Naive thymus-derived CD4-positive, alpha-beta T cell (primary cell): ENCODE measurements at regions not wholly inside any gene's neighbourhood (a gene's known extent, or its start where the extent isn't known, plus 50 kb on each side); places are given as distances from the start of the nearest gene placed in this dataset.
"Not testable (repeated sequence)": the region's sequence is repeated elsewhere in the genome, so short reads cannot be mapped to it uniquely, and the experiment has no call there.

Experiments used
- ATAC-seq: fragments of 150-1000 bp; cut with Tn5 transposase; 2 replicates; pipeline ENCODE4 v1.10.0; 2021; ENCODE audit warnings: mild to moderate bottlenecking, moderate library complexity
- CTCF ChIA-PET: fragments of 350-600 bp; sonication (Branson Sonifier 250); formaldehyde crosslinking; loops from one replicate; lab custom pipeline; 2021; ENCODE audit warnings: antibody characterized with exemption; lab: Charles Lee
- POLR2A ChIA-PET: fragments of 350-600 bp; sonication (Branson Sonifier 250); formaldehyde crosslinking; loops from one replicate; lab custom pipeline; 2021; ENCODE audit warnings: antibody characterized with exemption, inconsistent platforms; lab: Charles Lee
- DNase-seq, 9 donors: peaks; one replicate each; pipeline versions ENCODE4 v3.0.0 to v3.0.0-alpha.2; 2020 to 2022; ENCODE audit warnings: mixed read lengths in 1 of 9
- H3K27ac ChIP-seq: one replicate; pipeline ENCODE4 v1.7.0; 2013; ENCODE audit warnings: mild to moderate bottlenecking, low read depth, low read length, moderate library complexity
- H3K27me3 ChIP-seq, 2 donors: one replicate each; pipeline ENCODE4 v1.7.0; 2013; ENCODE audit warnings: low read length in 2 of 2, mild to moderate bottlenecking in 2 of 2, moderate library complexity in 2 of 2; ENCODE audit not compliant: control insufficient read depth in 2 of 2, insufficient read depth in 2 of 2
- H3K36me3 ChIP-seq, 3 experiments: 1 replicate in 2 of 3; 2 replicates in 1 of 3; pipeline ENCODE4 v1.7.0; 2013; ENCODE audit warnings: low read length in 3 of 3, mild to moderate bottlenecking in 3 of 3, moderate library complexity in 1 of 3; ENCODE audit not compliant: insufficient read depth in 3 of 3, control insufficient read depth in 2 of 3
- H3K4me1 ChIP-seq, 2 donors: one replicate each; pipeline ENCODE4 v1.7.0; 2013; ENCODE audit warnings: low read length in 2 of 2, mild to moderate bottlenecking in 2 of 2, moderate library complexity in 1 of 2; ENCODE audit not compliant: control insufficient read depth in 2 of 2, insufficient read depth in 2 of 2
- H3K4me3 ChIP-seq: 2 replicates; pipeline ENCODE4 v1.7.0; 2013; ENCODE audit warnings: mild to moderate bottlenecking, low read length
- H3K9me3 ChIP-seq, 3 experiments: 1 replicate in 2 of 3; 2 replicates in 1 of 3; pipeline ENCODE4 v1.7.0; 2013; ENCODE audit warnings: low read length in 3 of 3; ENCODE audit not compliant: control insufficient read depth in 2 of 3
- H3K27ac Mint-ChIP-seq, 9 donors: one replicate each; pipeline ENCODE4 v1.8.0; 2020 to 2022; ENCODE audit warnings: mixed read lengths in 9 of 9, mild to moderate bottlenecking in 8 of 9, moderate library complexity in 5 of 9, inconsistent platforms in 2 of 9
- H3K27me3 Mint-ChIP-seq, 5 donors: one replicate each; pipeline ENCODE4 v1.8.0; 2021 to 2022; ENCODE audit warnings: mixed read lengths in 5 of 5, mild to moderate bottlenecking in 1 of 5
- H3K36me3 Mint-ChIP-seq, 5 donors: one replicate each; pipeline ENCODE4 v1.8.0; 2020 to 2022; ENCODE audit warnings: mixed read lengths in 5 of 5, mild to moderate bottlenecking in 3 of 5, inconsistent platforms in 1 of 5
- H3K4me1 Mint-ChIP-seq, 7 donors: one replicate each; pipeline ENCODE4 v1.8.0; 2020 to 2022; ENCODE audit warnings: mixed read lengths in 7 of 7, mild to moderate bottlenecking in 3 of 7, inconsistent platforms in 1 of 7
- H3K4me3 Mint-ChIP-seq, 10 donors: one replicate each; pipeline ENCODE4 v1.8.0; 2020 to 2022; ENCODE audit warnings: mild to moderate bottlenecking in 10 of 10, mixed read lengths in 10 of 10, moderate library complexity in 6 of 10, inconsistent platforms in 2 of 10
- H3K9me3 Mint-ChIP-seq, 11 donors: one replicate each; pipeline ENCODE4 v1.8.0; 2020 to 2022; ENCODE audit warnings: mixed read lengths in 11 of 11, mild to moderate bottlenecking in 4 of 11, inconsistent platforms in 1 of 11, moderate library complexity in 1 of 11
- intact Hi-C, 2 donors: fragments of 100-400 bp; cut with micrococcal nuclease; formaldehyde crosslinking; loops; one replicate each; pipeline ENCODE4 v1.15.1; 2023

DNA sequence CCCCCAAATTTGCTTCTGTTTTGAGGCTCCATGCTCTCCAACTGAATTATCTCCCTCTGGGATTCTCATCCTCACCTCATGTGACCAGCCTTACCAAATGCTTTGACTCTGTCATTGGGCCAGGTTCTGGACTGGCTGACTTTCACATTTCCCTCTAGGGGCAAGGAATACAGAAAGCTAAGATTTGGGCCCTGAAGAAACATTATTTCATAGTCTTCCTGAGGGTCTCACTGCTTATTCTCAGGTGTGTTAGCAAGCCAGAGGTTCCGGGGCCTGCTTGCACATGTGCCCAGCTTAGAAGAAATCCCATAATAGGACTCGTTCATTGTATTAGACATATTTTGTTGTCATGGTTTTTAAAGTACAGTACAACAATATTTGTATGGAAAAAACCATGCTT lies 62.6 kb upstream of the TEX13D start:
- no peaks in the 10 kb centered on the region for H3K36me3 ChIP-seq
- POLR2A ChIA-PET, result no interaction called here
- no peak overlapping the region for H3K4me3 ChIP-seq
- H3K4me1 ChIP-seq, result peaks cover 0 to 20% of the 10 kb centered on the region in 2 donors
- Mint-ChIP-seq H3K27ac (no peak overlapping the region), H3K36me3 (no peaks in the 10 kb centered on the region), H3K9me3 (no peaks in the 10 kb centered on the region), H3K4me3 (no peak overlapping the region), H3K4me1 (peaks cover 0 to 13% (median 0%) of the 10 kb centered on the region in 7 donors), H3K27me3 (no peaks in the 10 kb centered on the region)
- H3K27me3 ChIP-seq, result no peaks in the 10 kb centered on the region
- CTCF ChIA-PET, result no interaction called here
- intact Hi-C loops, result loop anchor here in 1 of 2 donors (5.0 kb wide), 1 partner anchor 53 kb away; no protein-coding TSS in a partner anchor
- DNase-seq, result no peak
- H3K9me3 ChIP-seq, result no peaks in the 10 kb centered on the region
- ATAC-seq, result no peak
- no peak overlapping the region for H3K27ac ChIP-seq

DNA sequence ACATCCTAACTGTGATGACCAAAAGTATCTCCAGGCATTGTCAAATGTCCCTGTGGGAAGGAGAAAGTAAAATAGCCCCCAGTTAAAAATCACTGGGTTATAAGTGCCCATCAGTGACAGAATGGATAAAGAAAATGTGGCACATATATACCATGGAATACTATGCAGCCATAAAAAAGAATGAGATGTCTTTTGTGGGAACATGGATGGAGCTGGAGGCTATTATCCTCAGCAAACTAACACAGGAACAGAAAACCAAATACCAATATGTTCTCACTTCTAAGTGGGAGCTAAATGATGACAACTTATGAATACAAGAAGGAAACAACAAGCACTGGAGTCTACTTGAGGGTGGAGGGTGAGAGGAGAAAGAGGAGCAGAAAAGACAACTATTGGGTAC lies 60.9 kb upstream of the TEX13D start:
- DNase-seq, CTCF ChIA-PET, H3K27ac Mint-ChIP-seq, H3K4me3 ChIP-seq, H3K36me3 Mint-ChIP-seq, POLR2A ChIA-PET, H3K27ac ChIP-seq, H3K9me3 Mint-ChIP-seq, H3K27me3 ChIP-seq, H3K9me3 ChIP-seq, ATAC-seq, H3K36me3 ChIP-seq, H3K27me3 Mint-ChIP-seq, H3K4me3 Mint-ChIP-seq: not testable (repeated sequence)
- intact Hi-C loops, result loop anchor here in 1 of 2 donors (5.0 kb wide), 1 partner anchor 54 kb away; no protein-coding TSS in a partner anchor
- peaks cover 0 to 12% (median 2%) of the 10 kb centered on the region in 7 donors for H3K4me1 Mint-ChIP-seq
- H3K4me1 ChIP-seq, result peaks cover 0 to 21% of the 10 kb centered on the region in 2 donors

DNA sequence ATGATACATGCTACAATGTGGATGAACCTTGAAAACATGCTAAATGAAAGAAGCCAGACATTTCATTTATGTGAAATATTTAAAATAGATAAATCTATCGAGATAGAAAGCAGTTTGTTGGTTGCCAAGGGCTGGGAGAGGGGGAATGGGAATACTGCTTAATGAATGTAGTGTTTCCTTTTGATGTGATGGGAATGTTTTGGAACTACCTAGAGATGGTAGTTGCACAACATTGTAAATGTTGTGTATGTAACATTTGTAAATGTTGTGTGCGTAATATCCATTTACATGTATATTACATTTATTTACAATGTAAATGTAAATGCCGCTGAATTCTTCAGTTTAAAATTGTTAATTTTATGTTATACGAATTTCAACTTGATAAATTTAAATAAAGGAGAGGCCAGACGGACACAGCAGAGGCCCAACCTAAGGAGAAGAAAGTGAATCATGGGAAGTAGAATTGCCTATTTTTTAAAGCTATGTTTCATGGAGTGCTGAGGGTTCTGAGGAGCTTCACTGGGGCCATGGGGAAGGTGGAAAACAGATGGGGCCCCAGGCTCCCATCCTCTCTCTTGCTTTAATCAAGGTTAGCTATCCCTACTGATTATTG lies 60.0 kb upstream of the TEX13D start:
- Mint-ChIP-seq H3K27me3 (no peaks in the 10 kb centered on the region), H3K27ac (no peak overlapping the region), H3K36me3 (no peaks in the 10 kb centered on the region), H3K9me3 (no peaks in the 10 kb centered on the region), H3K4me3 (no peak overlapping the region), H3K4me1 (peaks cover 0 to 10% (median 2%) of the 10 kb centered on the region in 7 donors)
- no peak for ATAC-seq
- intact Hi-C loops, result loop anchor here in 1 of 2 donors (5.0 kb wide), 1 partner anchor 55 kb away; no protein-coding TSS in a partner anchor
- Histone ChIP-seq H3K27me3 (no peaks in the 10 kb centered on the region), H3K36me3 (no peaks in the 10 kb centered on the region), H3K9me3 (no peaks in the 10 kb centered on the region), H3K27ac (no peak overlapping the region), H3K4me1 (peaks cover 0 to 21% of the 10 kb centered on the region in 2 donors), H3K4me3 (no peak overlapping the region)
- ChIA-PET CTCF (no interaction called here), POLR2A (interaction anchor here (0.7 kb wide), 1 partner anchor 120 kb away, joined by 3 read pairs; no protein-coding TSS in a partner anchor)
- no peak for DNase-seq

DNA sequence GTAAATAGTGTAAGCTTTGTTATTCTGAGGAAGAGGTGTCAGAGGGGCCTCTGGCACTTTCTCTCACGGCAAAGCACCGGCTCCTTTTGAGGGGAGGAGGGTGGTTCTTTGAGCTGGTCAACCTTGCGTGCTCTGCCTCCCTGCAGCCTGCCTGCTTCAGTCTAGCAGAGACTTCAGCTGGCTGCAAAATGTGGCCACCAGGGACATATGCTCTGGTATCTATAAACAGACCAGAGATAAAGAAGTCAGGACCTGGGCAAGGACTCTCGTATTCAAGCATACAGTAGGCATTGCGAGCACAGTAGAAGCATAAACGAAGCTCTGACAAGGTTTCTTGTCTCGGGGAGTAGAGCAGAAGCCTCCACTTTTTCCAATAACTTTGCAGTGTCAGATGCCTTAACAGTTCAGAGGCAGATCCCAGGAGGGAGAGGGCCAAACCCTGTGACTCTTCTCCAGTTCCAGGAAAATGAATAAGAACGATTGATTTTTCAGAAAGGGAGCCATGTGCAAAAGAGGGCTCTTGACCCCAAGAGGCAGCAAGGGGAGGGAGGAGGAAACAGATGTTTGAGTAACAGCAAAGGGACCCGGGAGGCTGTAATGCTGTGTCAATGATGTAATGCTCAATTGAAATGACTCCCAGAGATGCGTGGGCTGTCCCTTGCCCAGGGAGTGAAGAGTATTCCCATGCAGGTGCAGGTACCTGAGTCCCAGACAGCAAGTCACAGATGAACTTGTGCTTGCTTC lies 57.9 kb upstream of the TEX13D start:
- peaks cover 0 to 16% of the 10 kb centered on the region in 2 donors for H3K4me1 ChIP-seq
- intact Hi-C loops, result loop anchor here in 1 of 2 donors (5.0 kb wide), 1 partner anchor 57 kb away; no protein-coding TSS in a partner anchor
- H3K4me3 ChIP-seq, result no peak overlapping the region
- H3K36me3 ChIP-seq, result no peaks in the 10 kb centered on the region
- H3K36me3 Mint-ChIP-seq, result no peaks in the 10 kb centered on the region
- ChIA-PET CTCF (no interaction called here), POLR2A (no interaction called here)
- H3K4me1 Mint-ChIP-seq, result peaks cover 0 to 7% (median 2%) of the 10 kb centered on the region in 7 donors
- peak overlapping the region in 2 of 9 donors; percentile 9 to 38 for H3K27ac Mint-ChIP-seq
- no peak for DNase-seq
- H3K4me3 Mint-ChIP-seq, result no peak overlapping the region
- H3K27ac ChIP-seq, result no peak overlapping the region
- no peak for ATAC-seq
- H3K9me3 ChIP-seq, result no peaks in the 10 kb centered on the region
- H3K27me3 Mint-ChIP-seq, result no peaks in the 10 kb centered on the region
- no peaks in the 10 kb centered on the region for H3K9me3 Mint-ChIP-seq
- no peaks in the 10 kb centered on the region for H3K27me3 ChIP-seq

DNA sequence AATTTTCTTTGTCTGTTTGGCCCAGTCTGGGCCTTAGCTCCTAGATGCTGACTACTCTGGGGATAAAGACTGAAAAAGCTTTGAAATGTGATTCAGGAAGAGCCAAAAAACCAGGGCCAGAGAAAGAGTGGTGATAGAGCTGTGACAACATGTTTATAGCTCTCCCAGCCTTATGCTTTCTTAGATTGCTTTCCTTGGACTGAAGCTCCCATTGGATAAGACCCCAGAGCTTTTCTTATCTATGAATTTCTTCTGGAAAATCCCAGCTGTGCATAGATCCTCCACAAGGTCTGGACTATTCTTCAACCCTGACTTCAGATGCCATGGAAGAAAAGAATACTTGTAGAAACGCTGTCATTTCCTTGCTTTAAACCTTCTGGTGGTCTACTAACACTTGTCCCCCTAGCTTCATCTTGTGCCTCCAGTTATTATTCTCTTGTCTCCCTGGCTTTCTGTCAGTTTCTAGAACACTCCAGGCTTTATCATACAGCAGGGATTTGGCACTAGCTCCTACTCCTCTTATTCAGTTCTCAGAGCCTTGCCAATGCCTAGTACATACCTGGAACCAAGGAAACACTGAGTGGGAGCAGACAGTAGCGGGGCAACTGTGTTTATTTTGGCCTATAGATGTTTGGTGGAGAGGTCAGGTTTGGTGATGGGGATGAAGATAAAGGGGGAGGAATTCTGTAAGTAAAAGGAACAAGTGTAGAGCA lies 57.1 kb upstream of the TEX13D start:
- CTCF ChIA-PET, result no interaction called here

DNA sequence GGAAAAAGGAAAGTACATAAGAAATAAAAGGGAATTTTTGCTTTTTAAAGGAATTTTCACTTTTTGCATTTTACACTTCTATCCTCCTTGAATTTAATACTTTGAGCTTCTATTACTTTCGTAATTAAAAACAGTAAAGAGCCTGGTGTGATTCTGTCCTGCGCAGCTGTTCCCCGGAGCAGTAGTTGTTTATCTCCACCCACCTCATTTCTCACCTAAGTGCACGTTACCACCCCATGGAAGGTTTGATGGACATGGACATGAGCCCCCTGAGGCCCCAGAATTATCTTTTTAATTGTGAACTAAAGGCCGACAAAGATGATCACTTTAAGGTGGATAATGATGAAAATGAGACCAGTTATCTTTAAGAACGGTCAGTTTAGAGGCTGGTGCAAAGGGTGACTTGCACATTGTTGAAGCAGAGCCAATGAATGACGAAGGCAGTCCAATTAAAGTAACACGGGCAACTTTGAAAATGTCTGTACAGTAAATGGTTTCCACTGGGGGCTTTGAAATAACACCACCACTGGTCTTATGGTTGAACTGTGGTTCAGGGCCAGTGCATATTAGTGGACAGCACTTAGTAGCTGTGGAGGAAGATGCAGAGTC lies 52.1 kb upstream of the TEX13D start:
- H3K27me3 Mint-ChIP-seq, result no peaks in the 10 kb centered on the region
- POLR2A ChIA-PET, result no interaction called here
- no peak overlapping the region for H3K27ac Mint-ChIP-seq

More for the DNA sequence above, 57.1 kb upstream of the TEX13D start:
- POLR2A ChIA-PET, result no interaction called here
- ATAC-seq (no peak), DNase-seq (no peak)
- Histone ChIP-seq H3K4me1 (peaks cover 0 to 16% of the 10 kb centered on the region in 2 donors), H3K9me3 (no peaks in the 10 kb centered on the region), H3K36me3 (no peaks in the 10 kb centered on the region), H3K27ac (no peak overlapping the region), H3K27me3 (no peaks in the 10 kb centered on the region), H3K4me3 (no peak overlapping the region)
- Mint-ChIP-seq H3K36me3 (no peaks in the 10 kb centered on the region), H3K4me1 (peaks cover 0 to 7% (median 2%) of the 10 kb centered on the region in 7 donors), H3K27me3 (no peaks in the 10 kb centered on the region), H3K9me3 (no peaks in the 10 kb centered on the region), H3K4me3 (no peak overlapping the region), H3K27ac (peak overlapping the region in 1 of 9 donors; percentile 48)
- intact Hi-C loops, result no loop called here

More for the DNA sequence above, 52.1 kb upstream of the TEX13D start:
- no peaks in the 10 kb centered on the region for H3K27me3 ChIP-seq
- H3K4me3 Mint-ChIP-seq, result peak overlapping the region in 1 of 10 donors; percentile 9
- H3K27ac ChIP-seq, result no peak overlapping the region
- H3K36me3 Mint-ChIP-seq, result no peaks in the 10 kb centered on the region
- intact Hi-C loops, result loop anchor here in 1 of 2 donors (10.0 kb wide), 1 partner anchor 64 kb away; the partner anchor contains the start of gene SH2D1A
- peaks cover 0 to 4% of the 10 kb centered on the region in 2 donors for H3K4me1 ChIP-seq
- no peak for DNase-seq
- H3K4me1 Mint-ChIP-seq, result peaks cover 0 to 9% (median 7%) of the 10 kb centered on the region in 7 donors
- H3K4me3 ChIP-seq, result no peak overlapping the region
- no peaks in the 10 kb centered on the region for H3K36me3 ChIP-seq
- no peaks in the 10 kb centered on the region for H3K9me3 Mint-ChIP-seq
- H3K9me3 ChIP-seq, result no peaks in the 10 kb centered on the region
- CTCF ChIA-PET, result no interaction called here
- ATAC-seq, result no peak
